Dendritic cell treated with granulocyte-macrophage colony-stimulating factor and Interleukin-4, amounts not matched to agents 40 ng/mL and 50 ng/mL, for 4 days (primary cell): ENCODE measurements at regions not wholly inside any gene's neighbourhood (a gene's known extent, or its start where the extent isn't known, plus 50 kb on each side); places are given as distances from the start of the nearest gene placed in this dataset.

Experiments
- H3K27ac Mint-ChIP-seq: one replicate; pipeline ENCODE4 v1.8.0; 2022; ENCODE audit warnings: mild to moderate bottlenecking, mixed read lengths
- H3K27me3 Mint-ChIP-seq: one replicate; pipeline ENCODE4 v1.8.0; 2022; ENCODE audit warnings: mild to moderate bottlenecking, mixed read lengths
- H3K36me3 Mint-ChIP-seq: one replicate; pipeline ENCODE4 v1.8.0; 2022; ENCODE audit warnings: low read depth, mixed read lengths
- H3K4me1 Mint-ChIP-seq: one replicate; pipeline ENCODE4 v1.8.0; 2022; ENCODE audit warnings: low read depth, mixed read lengths
- H3K4me3 Mint-ChIP-seq: one replicate; pipeline ENCODE4 v1.8.0; 2022; ENCODE audit warnings: mild to moderate bottlenecking, moderate library complexity, mixed read lengths
- H3K9me3 Mint-ChIP-seq: one replicate; pipeline ENCODE4 v1.8.0; 2022; ENCODE audit warnings: mixed read lengths
- intact Hi-C: fragments of 100-400 bp; cut with micrococcal nuclease; formaldehyde crosslinking; loops from one replicate; pipeline ENCODE4 v1.15.0; 2022

GRCh38 chr22:48083502-48083901 lies 1321.1 kb downstream of the TBC1D22A start:
- Mint-ChIP-seq H3K27me3 (peaks cover 15% of the 10 kb centered on the region), H3K4me3 (no peak overlapping the region), H3K9me3 (no peaks in the 10 kb centered on the region), H3K36me3 (no peaks in the 10 kb centered on the region), H3K4me1 (peaks cover 6% of the 10 kb centered on the region), H3K27ac (no peak overlapping the region)
- intact Hi-C loops = no loop called here

- Mint-ChIP-seq H3K9me3 (no peaks in the 10 kb centered on the region), H3K36me3 (no peaks in the 10 kb centered on the region), H3K4me1 (peaks cover 6% of the 10 kb centered on the region), H3K27ac (no peak overlapping the region), H3K4me3 (no peak overlapping the region), H3K27me3 (peaks cover 15% of the 10 kb centered on the region)
- intact Hi-C loops = no loop called here
Observed at GRCh38 chr22:48082284-48082683, 1319.8 kb downstream of the TBC1D22A start.

- no peaks in the 10 kb centered on the region for H3K9me3 Mint-ChIP-seq
- H3K4me1 Mint-ChIP-seq = peaks cover 6% of the 10 kb centered on the region
- H3K27ac Mint-ChIP-seq = no peak overlapping the region
- H3K36me3 Mint-ChIP-seq = no peaks in the 10 kb centered on the region
- no peak overlapping the region for H3K4me3 Mint-ChIP-seq
- intact Hi-C loops = no loop called here
- H3K27me3 Mint-ChIP-seq = peaks cover 12% of the 10 kb centered on the region
Observed at GRCh38 chr22:48081281-48081680, 1318.8 kb downstream of the TBC1D22A start.

- intact Hi-C loops = no loop called here
- peaks cover 11% of the 10 kb centered on the region for H3K27me3 Mint-ChIP-seq
- peaks cover 6% of the 10 kb centered on the region for H3K4me1 Mint-ChIP-seq
- H3K27ac Mint-ChIP-seq = no peak overlapping the region
- no peaks in the 10 kb centered on the region for H3K36me3 Mint-ChIP-seq
- H3K4me3 Mint-ChIP-seq = no peak overlapping the region
- H3K9me3 Mint-ChIP-seq = no peaks in the 10 kb centered on the region
Observed at GRCh38 chr22:48080316-48081165, 1318.1 kb downstream of the TBC1D22A start.

GRCh38 chr22:48079505-48080290 lies 1317.2 kb downstream of the TBC1D22A start:
- Mint-ChIP-seq H3K9me3 (no peaks in the 10 kb centered on the region), H3K27ac (no peak overlapping the region), H3K4me1 (peaks cover 6% of the 10 kb centered on the region), H3K36me3 (no peaks in the 10 kb centered on the region), H3K4me3 (no peak overlapping the region), H3K27me3 (peaks cover 8% of the 10 kb centered on the region)
- intact Hi-C loops = no loop called here

GRCh38 chr22:48078825-48079224 lies 1316.4 kb downstream of the TBC1D22A start:
- Mint-ChIP-seq H3K9me3 (no peaks in the 10 kb centered on the region), H3K27ac (no peak overlapping the region), H3K4me3 (no peak overlapping the region), H3K36me3 (no peaks in the 10 kb centered on the region), H3K27me3 (peaks cover 1% of the 10 kb centered on the region), H3K4me1 (peaks cover under 1% of the 10 kb centered on the region)
- intact Hi-C loops = no loop called here

GRCh38 chr22:48077699-48078098 lies 1315.2 kb downstream of the TBC1D22A start:
- intact Hi-C loops = no loop called here
- no peak overlapping the region for H3K4me3 Mint-ChIP-seq
- no peaks in the 10 kb centered on the region for H3K4me1 Mint-ChIP-seq
- no peak overlapping the region for H3K27ac Mint-ChIP-seq
- H3K9me3 Mint-ChIP-seq = no peaks in the 10 kb centered on the region
- H3K36me3 Mint-ChIP-seq = no peaks in the 10 kb centered on the region
- H3K27me3 Mint-ChIP-seq = no peaks in the 10 kb centered on the region

GRCh38 chr22:48076008-48076407 lies 1313.6 kb downstream of the TBC1D22A start:
- no peaks in the 10 kb centered on the region for H3K36me3 Mint-ChIP-seq

GRCh38 chr22:48075604-48076003 lies 1313.2 kb downstream of the TBC1D22A start:
- Mint-ChIP-seq H3K27ac (no peak overlapping the region), H3K27me3 (no peaks in the 10 kb centered on the region), H3K36me3 (no peaks in the 10 kb centered on the region), H3K4me3 (no peak overlapping the region), H3K9me3 (no peaks in the 10 kb centered on the region), H3K4me1 (no peaks in the 10 kb centered on the region)
- intact Hi-C loops = no loop called here

More at GRCh38 chr22:48076008-48076407, 1313.6 kb downstream of the TBC1D22A start:
- H3K9me3 Mint-ChIP-seq = no peaks in the 10 kb centered on the region
- no peaks in the 10 kb centered on the region for H3K4me1 Mint-ChIP-seq
- no peak overlapping the region for H3K4me3 Mint-ChIP-seq
- intact Hi-C loops = no loop called here
- H3K27me3 Mint-ChIP-seq = no peaks in the 10 kb centered on the region
- no peak overlapping the region for H3K27ac Mint-ChIP-seq

- Mint-ChIP-seq H3K4me1 (no peaks in the 10 kb centered on the region), H3K27me3 (no peaks in the 10 kb centered on the region), H3K9me3 (no peaks in the 10 kb centered on the region), H3K4me3 (no peak overlapping the region), H3K36me3 (no peaks in the 10 kb centered on the region), H3K27ac (no peak overlapping the region)
- intact Hi-C loops = no loop called here
Observed at GRCh38 chr22:48072777-48073176, 1310.3 kb downstream of the TBC1D22A start.

GRCh38 chr22:48071828-48072227 lies 1309.4 kb downstream of the TBC1D22A start:
- no peaks in the 10 kb centered on the region for H3K36me3 Mint-ChIP-seq
- H3K4me1 Mint-ChIP-seq = no peaks in the 10 kb centered on the region

GRCh38 chr22:48071305-48071704 lies 1308.9 kb downstream of the TBC1D22A start:
- no peak overlapping the region for H3K4me3 Mint-ChIP-seq
- no peaks in the 10 kb centered on the region for H3K27me3 Mint-ChIP-seq
- H3K36me3 Mint-ChIP-seq = no peaks in the 10 kb centered on the region
- intact Hi-C loops = no loop called here
- no peak overlapping the region for H3K27ac Mint-ChIP-seq
- H3K9me3 Mint-ChIP-seq = no peaks in the 10 kb centered on the region
- no peaks in the 10 kb centered on the region for H3K4me1 Mint-ChIP-seq

More at GRCh38 chr22:48071828-48072227, 1309.4 kb downstream of the TBC1D22A start:
- no peaks in the 10 kb centered on the region for H3K9me3 Mint-ChIP-seq
- no peak overlapping the region for H3K27ac Mint-ChIP-seq
- intact Hi-C loops = no loop called here
- H3K4me3 Mint-ChIP-seq = no peak overlapping the region
- no peaks in the 10 kb centered on the region for H3K27me3 Mint-ChIP-seq

GRCh38 chr22:48070760-48071159 lies 1308.3 kb downstream of the TBC1D22A start:
- intact Hi-C loops = no loop called here
- no peaks in the 10 kb centered on the region for H3K9me3 Mint-ChIP-seq
- no peaks in the 10 kb centered on the region for H3K36me3 Mint-ChIP-seq
- no peak overlapping the region for H3K4me3 Mint-ChIP-seq
- H3K4me1 Mint-ChIP-seq = no peaks in the 10 kb centered on the region
- no peak overlapping the region for H3K27ac Mint-ChIP-seq
- no peaks in the 10 kb centered on the region for H3K27me3 Mint-ChIP-seq

- H3K9me3 Mint-ChIP-seq = no peaks in the 10 kb centered on the region
- no peak overlapping the region for H3K27ac Mint-ChIP-seq
- H3K27me3 Mint-ChIP-seq = no peaks in the 10 kb centered on the region
- H3K4me1 Mint-ChIP-seq = no peaks in the 10 kb centered on the region
- H3K36me3 Mint-ChIP-seq = no peaks in the 10 kb centered on the region
- H3K4me3 Mint-ChIP-seq = no peak overlapping the region
- intact Hi-C loops = no loop called here
Observed at GRCh38 chr22:48070083-48070482, 1307.6 kb downstream of the TBC1D22A start.
